ENCODE measurements at regions not wholly inside any gene's neighbourhood (a gene's known extent, or its start where the extent isn't known, plus 50 kb on each side); places are given as distances from the start of the nearest gene placed in this dataset.

- TF ChIP-seq CTCF (IDR thresholded peaks at IDR 0.05; ENCODE audit: insufficient read depth, low read length, poor library complexity, severe bottlenecking) (no peak), EZH2phosphoT487 (conservative IDR thresholded peaks at IDR 0.05; ENCODE audit: low read length) (no peak)
These were observed 507.9 kb upstream of the SYT4 start for GRCh38 chr18:43785158-43785557.

All from SU-DHL-6 (cell line).